CD4-positive, alpha-beta T cell treated with Interleukin-21 for 1 hour (primary cell): ENCODE measurements at regions not wholly inside any gene's neighbourhood (a gene's known extent, or its start where the extent isn't known, plus 50 kb on each side); places are given as distances from the start of the nearest gene placed in this dataset.
A peak's percentile ranks its signal among the peaks of the same experiment; 100 is the strongest.

Experiments
- DNase-seq: peaks from one replicate; pipeline ENCODE4 v3.0.0-alpha.2; 2020

DNA sequence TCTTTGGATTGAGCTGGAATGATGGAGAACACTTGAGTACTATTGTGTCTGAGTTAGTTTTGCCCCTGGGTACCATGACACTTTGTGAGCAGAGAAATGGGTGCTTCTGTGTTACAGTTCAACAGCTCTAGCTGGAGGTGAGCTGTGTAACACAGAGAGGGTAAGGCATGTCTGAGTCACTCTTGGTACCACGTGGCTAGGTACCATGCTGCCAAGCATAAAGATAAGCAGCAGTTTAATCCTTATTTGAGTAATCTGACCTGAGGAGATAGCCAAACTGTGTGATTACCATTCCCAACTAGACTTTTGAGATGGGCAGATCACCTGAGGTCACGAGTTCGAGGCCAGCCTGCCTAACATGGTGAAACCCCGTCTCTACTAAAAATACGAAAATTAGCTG is 122.0 kb downstream of the OLFM4 start:
- no peak for DNase-seq

- DNase-seq, result peak; percentile 13
Observed at GRCh38 chr13:53151336-53152056, 122.9 kb downstream of the OLFM4 start.

GRCh38 chr13:53152057-53152421 is 123.4 kb downstream of the OLFM4 start:
- DNase-seq, result no peak

- DNase-seq, result no peak
Observed at GRCh38 chr13:53158201-53158600, 129.6 kb downstream of the OLFM4 start.

- no peak for DNase-seq
Observed at GRCh38 chr13:53159431-53159830, 130.8 kb downstream of the OLFM4 start.

GRCh38 chr13:53160211-53160610 is 131.6 kb downstream of the OLFM4 start:
- no peak for DNase-seq

DNA sequence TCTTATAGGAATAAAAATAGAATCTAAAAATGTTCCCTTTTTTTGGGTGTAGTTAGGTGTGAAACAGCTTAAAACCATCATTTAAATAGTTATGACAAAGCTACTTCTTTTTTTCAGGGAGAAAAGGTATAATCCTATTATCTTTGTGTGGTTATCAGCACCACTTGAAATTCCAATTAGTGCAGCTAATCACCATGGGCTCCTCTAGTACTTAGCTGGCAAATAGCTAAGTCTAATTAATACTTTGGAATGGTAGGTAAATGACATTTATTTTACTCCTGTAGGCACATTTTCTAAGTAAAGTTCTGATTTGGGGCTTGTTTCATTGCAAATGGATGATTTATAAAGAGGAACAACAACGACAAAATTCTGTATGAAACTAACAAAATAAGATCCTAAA is 132.6 kb downstream of the OLFM4 start:
- no peak for DNase-seq

- DNase-seq, result no peak
Observed at GRCh38 chr13:53165261-53165660, 136.6 kb downstream of the OLFM4 start.

DNA sequence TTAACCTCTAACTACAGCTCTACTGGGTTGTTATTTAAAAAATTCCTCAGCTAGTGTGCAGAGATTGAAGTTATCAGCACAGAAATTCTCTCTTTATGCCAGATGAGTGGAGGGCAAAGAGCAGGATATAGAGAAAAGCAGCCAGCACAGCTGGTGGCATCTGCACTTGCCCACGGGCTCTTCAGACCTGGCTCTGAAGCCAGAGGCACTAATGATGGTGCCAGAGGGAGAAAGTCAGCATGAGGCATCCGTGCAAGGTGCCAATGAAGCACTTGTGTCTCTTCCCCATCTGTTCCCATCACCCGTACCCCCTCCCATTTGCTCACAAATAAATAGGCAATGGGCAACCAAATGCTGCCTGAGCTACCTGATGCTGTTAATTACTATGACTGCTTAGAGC is 138.9 kb downstream of the OLFM4 start:
- no peak for DNase-seq

GRCh38 chr13:53170910-53171309 is 142.3 kb downstream of the OLFM4 start:
- no peak for DNase-seq

DNA sequence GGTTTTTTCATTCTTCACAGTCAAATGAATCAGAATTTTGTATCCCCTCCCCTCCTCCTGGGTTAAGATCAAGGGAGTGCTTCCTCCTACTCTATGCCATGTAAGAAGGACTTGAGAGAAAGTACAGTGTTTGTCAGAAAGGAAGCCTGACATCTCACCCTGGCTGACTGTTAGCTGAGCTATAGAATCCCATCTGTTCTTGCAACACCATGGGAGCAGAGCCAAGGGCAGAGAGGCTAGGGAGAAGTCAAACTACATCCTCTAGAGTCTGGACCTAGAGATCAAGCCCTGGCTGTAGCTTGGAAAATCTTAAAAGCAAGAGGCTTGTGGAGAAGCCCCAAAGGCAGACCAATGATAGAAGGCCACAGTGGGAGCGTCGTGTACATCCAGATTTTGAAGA is 145.9 kb downstream of the OLFM4 start:
- no peak for DNase-seq

- DNase-seq, result no peak
Observed at GRCh38 chr13:53180684-53181083, 152.1 kb downstream of the OLFM4 start.

GRCh38 chr13:53182724-53183123 is 154.1 kb downstream of the OLFM4 start:
- DNase-seq, result no peak

DNA sequence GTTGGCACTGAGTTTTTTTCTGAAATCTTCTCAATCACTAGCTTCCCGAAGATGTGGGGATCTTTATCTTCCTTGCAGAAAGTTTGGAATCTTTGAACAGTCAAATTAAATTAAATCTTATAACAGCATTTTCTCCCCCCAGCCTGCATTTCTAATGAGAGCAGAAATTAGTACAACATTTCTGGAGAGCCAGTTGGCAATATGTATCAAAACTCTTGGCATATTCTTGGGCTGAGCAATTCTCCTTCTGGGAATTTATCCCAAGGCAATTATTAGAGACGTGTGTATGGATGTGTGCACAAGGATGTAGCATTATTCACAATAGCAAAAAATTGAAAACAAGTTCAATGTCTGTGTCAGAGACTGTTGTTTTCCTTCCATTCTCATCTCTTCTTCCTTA is 159.5 kb downstream of the OLFM4 start:
- DNase-seq, result no peak

DNA sequence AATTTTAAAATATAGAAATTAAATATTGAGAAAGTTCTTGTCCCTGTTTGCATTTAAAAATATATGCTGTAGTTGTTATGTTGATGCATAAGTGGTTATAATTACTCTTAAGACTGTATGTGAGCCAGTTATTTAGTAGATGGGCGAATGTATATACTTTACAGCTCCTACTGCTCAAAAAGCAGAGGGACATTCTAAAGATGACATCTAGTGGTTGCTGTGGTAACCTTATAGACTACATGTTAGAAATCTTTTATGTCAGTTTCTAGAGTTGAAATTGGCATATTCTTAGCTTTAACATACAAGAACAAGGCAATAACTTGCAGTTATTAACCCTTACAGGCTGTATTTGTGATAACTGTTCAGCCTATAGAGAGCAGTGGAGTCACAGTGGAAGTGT is 160.5 kb downstream of the OLFM4 start:
- no peak for DNase-seq

- no peak for DNase-seq
Observed at GRCh38 chr13:53191091-53191490, 162.5 kb downstream of the OLFM4 start.

DNA sequence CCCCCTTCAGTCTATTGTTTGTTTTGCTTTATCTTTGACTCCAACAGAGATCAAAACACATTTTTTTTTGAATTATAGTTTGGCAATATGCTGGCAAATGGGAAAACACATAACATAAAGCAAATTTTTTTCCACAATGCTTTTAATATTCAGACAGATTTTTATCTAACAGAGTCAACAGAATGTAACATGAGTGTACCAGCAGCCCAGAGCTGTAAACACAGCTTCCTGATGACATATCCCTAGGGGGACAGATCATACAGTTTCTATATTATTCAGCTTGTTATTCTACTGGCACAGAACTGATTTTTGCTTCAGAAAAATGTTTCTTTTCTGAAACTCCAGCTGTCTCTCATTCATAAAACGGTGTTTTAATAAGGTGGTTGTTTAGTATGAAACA is 168.8 kb downstream of the OLFM4 start:
- DNase-seq, result no peak

GRCh38 chr13:53198017-53198416 is 169.4 kb downstream of the OLFM4 start:
- no peak for DNase-seq

DNA sequence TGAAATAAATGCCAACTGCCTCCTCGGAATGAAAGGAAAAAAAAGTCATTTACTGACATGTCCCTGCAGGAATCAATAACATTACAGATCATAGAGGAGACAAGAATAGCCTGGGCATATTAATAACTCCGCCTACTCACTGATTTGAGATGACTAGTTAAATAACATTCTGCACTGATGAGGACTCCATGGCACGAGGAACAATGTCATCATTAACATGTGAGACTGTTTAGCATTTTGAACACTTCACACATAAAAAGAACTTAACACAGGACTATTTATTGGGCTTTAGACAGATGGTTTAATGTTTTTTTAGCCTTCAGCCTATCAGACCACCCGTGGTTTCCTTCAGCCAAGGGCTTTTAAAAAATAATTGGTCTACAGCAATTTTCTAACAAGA is 170.1 kb downstream of the OLFM4 start:
- no peak for DNase-seq

GRCh38 chr13:53200075-53200474 is 171.5 kb downstream of the OLFM4 start:
- DNase-seq, result no peak

GRCh38 chr13:53200498-53201453 is 172.2 kb downstream of the OLFM4 start:
- DNase-seq, result no peak

DNA sequence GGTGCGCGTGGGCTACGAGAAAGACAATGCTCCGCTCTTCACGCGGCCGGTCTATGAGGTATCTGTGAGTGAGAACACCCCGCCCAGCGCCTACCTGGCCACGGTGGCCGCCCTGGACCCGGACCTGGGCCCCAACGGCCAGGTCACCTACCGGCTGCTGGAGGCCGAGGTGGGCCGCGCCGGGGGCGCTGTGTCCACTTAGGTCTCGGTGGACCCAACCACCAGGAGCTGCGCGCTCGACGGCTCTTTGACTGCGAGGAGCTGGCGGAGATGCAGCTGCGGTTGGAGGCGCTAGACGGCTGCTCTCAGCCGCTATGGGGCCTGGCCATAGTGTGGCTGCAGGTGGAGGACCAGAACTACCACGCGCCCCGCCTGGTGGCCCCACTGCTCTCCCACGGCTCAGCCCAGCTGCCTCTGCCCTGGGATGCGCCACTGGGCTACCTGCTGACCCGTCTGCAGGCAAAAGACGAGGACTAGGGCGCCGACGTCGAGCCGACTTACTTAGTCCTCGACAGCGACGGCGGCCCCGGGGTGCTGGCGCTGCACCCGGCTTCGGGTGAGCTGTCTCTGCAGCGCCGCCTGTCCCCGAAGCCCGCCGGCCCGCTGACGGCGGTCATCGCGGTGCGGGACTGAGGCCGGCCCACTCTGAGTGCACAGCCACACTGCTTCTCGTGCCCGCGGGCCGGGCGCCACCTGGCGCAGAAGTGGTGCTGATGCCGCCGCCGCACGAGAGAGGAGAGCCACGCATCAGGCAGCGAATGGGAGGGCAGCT is 173.0 kb downstream of the OLFM4 start:
- DNase-seq, result no peak

DNA sequence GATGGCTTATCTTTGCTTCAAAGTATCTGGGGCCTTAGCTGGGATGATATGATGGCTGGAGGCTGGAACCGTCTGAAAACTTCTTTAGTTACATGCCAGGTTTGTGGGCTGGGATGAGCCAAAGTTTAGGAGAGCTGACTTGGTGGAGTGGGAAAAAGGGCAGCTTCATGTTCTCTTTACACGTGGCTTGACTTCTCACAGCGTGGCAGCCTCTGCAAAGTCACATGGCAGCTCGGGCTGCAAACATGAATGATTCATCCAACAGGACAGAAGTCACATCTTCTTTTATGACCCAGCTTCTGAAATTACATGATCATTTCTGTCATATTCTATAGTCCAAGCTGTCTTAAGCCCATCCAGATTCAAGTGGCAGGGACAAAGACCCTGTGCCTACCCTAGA is 176.0 kb downstream of the OLFM4 start:
- DNase-seq, result no peak

DNA sequence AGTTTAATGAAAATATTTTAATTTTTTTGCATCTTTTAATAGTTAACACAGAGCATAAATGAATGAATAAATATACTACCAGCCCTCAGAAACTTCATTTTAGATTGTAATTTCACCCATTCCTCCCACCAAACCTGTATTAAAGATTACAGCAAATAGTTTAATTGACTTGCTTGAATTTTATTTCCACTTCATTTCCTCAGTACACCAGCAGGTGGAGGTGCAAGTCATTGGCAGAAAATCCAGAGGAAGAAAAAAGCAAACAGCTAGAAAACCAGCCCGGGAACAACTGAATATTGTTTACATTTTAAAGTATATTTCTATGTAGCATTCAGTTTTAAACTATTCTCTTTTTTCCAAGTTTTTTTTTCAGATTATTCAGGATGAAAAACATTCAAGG is 177.8 kb downstream of the OLFM4 start:
- DNase-seq, result no peak
